ENCODE measurements at regions not wholly inside any gene's neighbourhood (a gene's known extent, or its start where the extent isn't known, plus 50 kb on each side); places are given as distances from the start of the nearest gene placed in this dataset.

DNA sequence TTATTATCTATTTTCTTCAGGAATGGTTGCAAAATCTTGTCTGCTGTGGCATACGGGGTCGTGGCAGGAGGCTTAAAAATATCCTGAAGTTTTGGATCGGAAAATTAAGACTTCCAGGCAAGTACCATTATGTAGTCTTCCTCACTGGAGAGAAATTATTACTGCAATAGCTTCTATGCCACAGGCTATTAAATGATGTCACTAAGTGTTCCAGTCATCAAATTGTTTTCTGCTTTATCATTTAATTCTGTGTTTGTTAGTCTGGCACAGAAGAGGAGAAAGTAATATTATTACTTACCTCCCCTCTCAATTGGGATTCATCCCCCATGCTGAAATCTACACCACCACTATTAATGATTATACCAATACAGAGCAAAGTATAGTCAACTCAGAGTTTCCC lies 378.2 kb upstream of the ALCAM start:
- Histone ChIP-seq H2AFZ (ENCODE audit: low read depth, low read length) (no peak overlapping the region), H3K4me1 (ENCODE audit: insufficient read depth, low read length) (no peaks in the 10 kb centered on the region), H3K27ac (ENCODE audit: low read length) (no peak overlapping the region), H3K36me3 (ENCODE audit: insufficient read depth, low read length) (no peaks in the 10 kb centered on the region), H3K9ac (ENCODE audit: low read depth, low read length) (no peak overlapping the region), H4K20me1 (ENCODE audit: insufficient read depth, low read length) (no peaks in the 10 kb centered on the region), H3K4me2 (ENCODE audit: insufficient read depth, low read length) (no peak overlapping the region), H3K27me3 (ENCODE audit: insufficient read depth, low read length, poor library complexity) (no peaks in the 10 kb centered on the region), H3K4me3 (ENCODE audit: low read depth in 1 of 2, low read length in 2 of 2) (no peak overlapping the region), H3K9me3 (ENCODE audit: insufficient read depth, low read length, severe bottlenecking) (no peaks in the 10 kb centered on the region), H3K79me2 (ENCODE audit: insufficient read depth, low read length) (no peaks in the 10 kb centered on the region)
- DNase-seq = no peak
- no peak for ATAC-seq (ENCODE audit: insufficient read depth, low read depth)
- no peak for TF ChIP-seq EZH2 (IDR thresholded peaks at IDR 0.05; ENCODE audit: borderline replicate concordance, low read depth, low read length, severe bottlenecking)
- TF ChIP-seq, protein P1, sequence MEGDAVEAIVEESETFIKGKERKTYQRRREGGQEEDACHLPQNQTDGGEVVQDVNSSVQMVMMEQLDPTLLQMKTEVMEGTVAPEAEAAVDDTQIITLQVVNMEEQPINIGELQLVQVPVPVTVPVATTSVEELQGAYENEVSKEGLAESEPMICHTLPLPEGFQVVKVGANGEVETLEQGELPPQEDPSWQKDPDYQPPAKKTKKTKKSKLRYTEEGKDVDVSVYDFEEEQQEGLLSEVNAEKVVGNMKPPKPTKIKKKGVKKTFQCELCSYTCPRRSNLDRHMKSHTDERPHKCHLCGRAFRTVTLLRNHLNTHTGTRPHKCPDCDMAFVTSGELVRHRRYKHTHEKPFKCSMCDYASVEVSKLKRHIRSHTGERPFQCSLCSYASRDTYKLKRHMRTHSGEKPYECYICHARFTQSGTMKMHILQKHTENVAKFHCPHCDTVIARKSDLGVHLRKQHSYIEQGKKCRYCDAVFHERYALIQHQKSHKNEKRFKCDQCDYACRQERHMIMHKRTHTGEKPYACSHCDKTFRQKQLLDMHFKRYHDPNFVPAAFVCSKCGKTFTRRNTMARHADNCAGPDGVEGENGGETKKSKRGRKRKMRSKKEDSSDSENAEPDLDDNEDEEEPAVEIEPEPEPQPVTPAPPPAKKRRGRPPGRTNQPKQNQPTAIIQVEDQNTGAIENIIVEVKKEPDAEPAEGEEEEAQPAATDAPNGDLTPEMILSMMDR (IDR thresholded peaks at IDR 0.05; ENCODE audit: borderline replicate concordance, extremely low read depth, low read length, poor library complexity, severe bottlenecking) = no peak

DNA sequence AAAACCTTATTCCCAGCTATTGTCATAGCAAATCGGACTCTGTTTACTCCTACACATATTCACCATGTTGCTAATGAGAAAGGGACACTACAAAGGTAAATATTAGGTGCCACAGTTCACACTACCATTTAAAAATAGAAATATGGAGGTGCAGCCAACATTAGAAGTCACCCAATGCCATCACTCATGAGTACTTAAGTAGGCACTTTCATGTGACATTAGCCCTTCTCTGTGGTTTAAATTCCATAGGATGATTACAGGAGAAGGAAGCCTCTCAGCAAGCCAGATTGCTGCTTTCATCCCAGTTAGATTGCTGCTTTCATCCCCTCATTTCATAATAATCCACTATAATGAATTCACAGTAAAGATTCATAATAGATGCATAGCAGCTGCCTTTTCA lies 376.8 kb upstream of the ALCAM start:
- Histone ChIP-seq H3K79me2 (ENCODE audit: insufficient read depth, low read length) (no peaks in the 10 kb centered on the region), H3K9me3 (ENCODE audit: insufficient read depth, low read length, severe bottlenecking) (no peaks in the 10 kb centered on the region), H3K4me3 (ENCODE audit: low read depth in 1 of 2, low read length in 2 of 2) (no peak overlapping the region), H4K20me1 (ENCODE audit: insufficient read depth, low read length) (no peaks in the 10 kb centered on the region), H3K9ac (ENCODE audit: low read depth, low read length) (no peak overlapping the region), H3K4me2 (ENCODE audit: insufficient read depth, low read length) (no peak overlapping the region), H2AFZ (ENCODE audit: low read depth, low read length) (no peak overlapping the region), H3K36me3 (ENCODE audit: insufficient read depth, low read length) (no peaks in the 10 kb centered on the region), H3K27ac (ENCODE audit: low read length) (no peak overlapping the region), H3K27me3 (ENCODE audit: insufficient read depth, low read length, poor library complexity) (no peaks in the 10 kb centered on the region), H3K4me1 (ENCODE audit: insufficient read depth, low read length) (no peaks in the 10 kb centered on the region)
- no peak for DNase-seq
- TF ChIP-seq, protein P1 (IDR thresholded peaks at IDR 0.05; ENCODE audit: borderline replicate concordance, extremely low read depth, low read length, poor library complexity, severe bottlenecking) = no peak
- no peak for TF ChIP-seq EZH2 (IDR thresholded peaks at IDR 0.05; ENCODE audit: borderline replicate concordance, low read depth, low read length, severe bottlenecking)
- ATAC-seq (ENCODE audit: insufficient read depth, low read depth) = no peak

DNA sequence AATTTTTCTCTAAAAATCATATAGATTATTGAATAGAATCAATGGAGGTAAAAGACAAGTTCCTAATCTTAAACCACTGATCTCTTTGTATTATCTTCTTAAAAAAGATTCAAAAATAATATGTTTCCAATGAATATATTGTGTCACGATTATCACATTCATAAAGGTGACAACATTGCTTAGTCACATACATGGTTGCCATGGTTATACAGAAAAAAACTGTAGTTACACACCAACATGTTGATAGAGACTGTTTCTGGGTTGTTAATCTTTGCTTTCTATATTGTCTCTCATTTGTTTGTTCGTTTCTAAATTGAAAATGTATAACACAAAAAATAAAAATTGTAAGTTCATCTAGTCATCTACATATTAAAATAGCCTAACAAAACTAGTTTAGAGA lies 376.0 kb upstream of the ALCAM start:
- Histone ChIP-seq H3K9me3 (ENCODE audit: insufficient read depth, low read length, severe bottlenecking) (no peaks in the 10 kb centered on the region), H3K9ac (ENCODE audit: low read depth, low read length) (no peak overlapping the region), H3K4me3 (ENCODE audit: low read depth in 1 of 2, low read length in 2 of 2) (no peak overlapping the region), H3K36me3 (ENCODE audit: insufficient read depth, low read length) (no peaks in the 10 kb centered on the region), H3K27ac (ENCODE audit: low read length) (no peak overlapping the region), H3K4me1 (ENCODE audit: insufficient read depth, low read length) (no peaks in the 10 kb centered on the region), H4K20me1 (ENCODE audit: insufficient read depth, low read length) (no peaks in the 10 kb centered on the region), H3K79me2 (ENCODE audit: insufficient read depth, low read length) (no peaks in the 10 kb centered on the region), H3K4me2 (ENCODE audit: insufficient read depth, low read length) (no peak overlapping the region), H2AFZ (ENCODE audit: low read depth, low read length) (no peak overlapping the region), H3K27me3 (ENCODE audit: insufficient read depth, low read length, poor library complexity) (no peaks in the 10 kb centered on the region)
- DNase-seq (no peak), ATAC-seq (ENCODE audit: insufficient read depth, low read depth) (no peak)
- no peak for TF ChIP-seq EZH2 (IDR thresholded peaks at IDR 0.05; ENCODE audit: borderline replicate concordance, low read depth, low read length, severe bottlenecking)
- TF ChIP-seq, protein P1 (IDR thresholded peaks at IDR 0.05; ENCODE audit: borderline replicate concordance, extremely low read depth, low read length, poor library complexity, severe bottlenecking) = no peak

DNA sequence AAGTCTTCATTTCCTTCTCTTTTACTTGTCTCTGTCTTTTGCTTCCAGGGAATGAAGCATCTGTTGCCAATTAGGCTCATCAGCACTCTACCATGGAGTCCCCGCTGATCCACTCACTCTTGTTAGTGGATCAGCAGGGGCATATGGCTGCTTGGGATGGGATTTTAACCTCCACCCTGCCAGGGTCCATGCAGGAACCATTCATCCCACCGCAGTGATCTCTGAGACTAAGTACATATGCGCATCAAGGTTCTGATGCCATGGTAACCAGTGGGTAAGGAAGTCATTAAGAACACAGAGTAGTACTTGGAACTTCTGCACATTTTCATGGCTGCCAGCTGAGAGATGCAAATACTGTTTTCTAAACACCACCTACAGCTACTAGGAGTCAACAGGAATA lies 374.0 kb upstream of the ALCAM start:
- H3K4me1 ChIP-seq (ENCODE audit: insufficient read depth, low read length) = no peaks in the 10 kb centered on the region

More for the DNA sequence above, 374.0 kb upstream of the ALCAM start:
- DNase-seq (no peak), ATAC-seq (ENCODE audit: insufficient read depth, low read depth) (no peak)
- Histone ChIP-seq H3K79me2 (ENCODE audit: insufficient read depth, low read length) (no peaks in the 10 kb centered on the region), H3K27me3 (ENCODE audit: insufficient read depth, low read length, poor library complexity) (no peaks in the 10 kb centered on the region), H3K27ac (ENCODE audit: low read length) (no peak overlapping the region), H3K4me3 (ENCODE audit: low read depth in 1 of 2, low read length in 2 of 2) (no peak overlapping the region), H2AFZ (ENCODE audit: low read depth, low read length) (no peak overlapping the region), H3K36me3 (ENCODE audit: insufficient read depth, low read length) (no peaks in the 10 kb centered on the region), H3K9me3 (ENCODE audit: insufficient read depth, low read length, severe bottlenecking) (no peaks in the 10 kb centered on the region), H3K4me2 (ENCODE audit: insufficient read depth, low read length) (no peak overlapping the region), H3K9ac (ENCODE audit: low read depth, low read length) (no peak overlapping the region), H4K20me1 (ENCODE audit: insufficient read depth, low read length) (no peaks in the 10 kb centered on the region)
- TF ChIP-seq, protein P1 (IDR thresholded peaks at IDR 0.05; ENCODE audit: borderline replicate concordance, extremely low read depth, low read length, poor library complexity, severe bottlenecking) = no peak
- no peak for TF ChIP-seq EZH2 (IDR thresholded peaks at IDR 0.05; ENCODE audit: borderline replicate concordance, low read depth, low read length, severe bottlenecking)
